ENCODE measurements at regions not wholly inside any gene's neighbourhood (a gene's known extent, or its start where the extent isn't known, plus 50 kb on each side); places are given as distances from the start of the nearest gene placed in this dataset.

GRCh38 chr18:56374007-56374655 is 264.3 kb downstream of the TXNL1 start (continued):
- no peak for TF ChIP-seq CHD7 (IDR thresholded peaks at IDR 0.05; ENCODE audit: insufficient replicate concordance, low read length)

Measured in H1 (cell line).